Right atrium auricular region (tissue), 2 donors: ENCODE measurements at regions not wholly inside any gene's neighbourhood (a gene's known extent, or its start where the extent isn't known, plus 50 kb on each side); places are given as distances from the start of the nearest gene placed in this dataset.

Experiments
- DNase-seq: peaks from one replicate; pipeline ENCODE4 v3.0.0-alpha.2; 2019; ENCODE audit warnings: low spot score
- H3K27ac ChIP-seq, 2 donors: fragments of 200-600 bp; sonication (generic); 1 replicate in 1 of 2; 2 replicates in 1 of 2; pipeline ENCODE4 v1.5.1; 2016 to 2019
- H3K27me3 ChIP-seq, 2 donors: fragments of 200-600 bp; sonication (generic); one replicate each; pipeline versions ENCODE4 v1.5.1 to v1.6.0; 2017 to 2019
- H3K36me3 ChIP-seq: fragments of 200-600 bp; sonication (generic); one replicate; pipeline ENCODE4 v1.5.1; 2016
- H3K4me1 ChIP-seq, 2 donors: fragments of 200-600 bp; sonication (generic); one replicate each; pipeline versions ENCODE4 v1.5.1 to v1.6.0; 2017 to 2019
- H3K4me3 ChIP-seq, 2 donors: fragments of 200-600 bp; sonication (generic); 1 replicate in 1 of 2; 2 replicates in 1 of 2; pipeline ENCODE4 v1.5.1; 2017 to 2019; ENCODE audit warnings: mild to moderate bottlenecking in 1 of 2, moderate library complexity in 1 of 2
- H3K9me3 ChIP-seq, 2 donors: fragments of 200-600 bp; sonication (generic); one replicate each; pipeline ENCODE4 v1.5.1; 2019
- TF ChIP-seq, protein P1 (sequence below), 2 donors: fragments of 200-600 bp; sonication (generic); IDR thresholded peaks; one replicate each; pipeline ENCODE4 v1.5.1; 2019; ENCODE audit warnings: antibody characterized with exemption in 2 of 2

DNA sequence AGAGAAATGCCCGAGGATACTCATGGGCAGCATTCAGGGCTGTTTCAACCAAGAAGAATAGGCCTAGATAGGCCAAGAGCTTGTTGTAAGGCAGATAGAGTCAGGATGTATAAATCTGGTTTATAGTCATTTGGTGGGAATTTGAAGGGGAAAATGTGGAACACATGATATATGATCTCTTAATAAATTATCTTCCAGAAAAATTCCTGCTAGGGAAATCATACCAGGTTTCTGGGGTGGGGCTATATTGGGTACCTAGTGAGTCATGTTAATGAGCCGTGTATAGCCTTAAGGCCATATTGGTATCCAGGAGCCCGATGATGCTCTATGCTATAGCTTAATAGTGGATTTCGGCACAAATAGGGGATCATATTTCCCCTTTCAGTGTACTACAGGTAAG is 51.5 kb upstream of the HTR2A start:
- no peaks in the 10 kb centered on the region for H3K4me1 ChIP-seq
- no peak overlapping the region for H3K27ac ChIP-seq
- no peaks in the 10 kb centered on the region for H3K36me3 ChIP-seq
- DNase-seq, result no peak
- TF ChIP-seq, protein P1, sequence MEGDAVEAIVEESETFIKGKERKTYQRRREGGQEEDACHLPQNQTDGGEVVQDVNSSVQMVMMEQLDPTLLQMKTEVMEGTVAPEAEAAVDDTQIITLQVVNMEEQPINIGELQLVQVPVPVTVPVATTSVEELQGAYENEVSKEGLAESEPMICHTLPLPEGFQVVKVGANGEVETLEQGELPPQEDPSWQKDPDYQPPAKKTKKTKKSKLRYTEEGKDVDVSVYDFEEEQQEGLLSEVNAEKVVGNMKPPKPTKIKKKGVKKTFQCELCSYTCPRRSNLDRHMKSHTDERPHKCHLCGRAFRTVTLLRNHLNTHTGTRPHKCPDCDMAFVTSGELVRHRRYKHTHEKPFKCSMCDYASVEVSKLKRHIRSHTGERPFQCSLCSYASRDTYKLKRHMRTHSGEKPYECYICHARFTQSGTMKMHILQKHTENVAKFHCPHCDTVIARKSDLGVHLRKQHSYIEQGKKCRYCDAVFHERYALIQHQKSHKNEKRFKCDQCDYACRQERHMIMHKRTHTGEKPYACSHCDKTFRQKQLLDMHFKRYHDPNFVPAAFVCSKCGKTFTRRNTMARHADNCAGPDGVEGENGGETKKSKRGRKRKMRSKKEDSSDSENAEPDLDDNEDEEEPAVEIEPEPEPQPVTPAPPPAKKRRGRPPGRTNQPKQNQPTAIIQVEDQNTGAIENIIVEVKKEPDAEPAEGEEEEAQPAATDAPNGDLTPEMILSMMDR (IDR thresholded peaks at IDR 0.05), result no peak
- no peak overlapping the region for H3K4me3 ChIP-seq
- no peaks in the 10 kb centered on the region for H3K27me3 ChIP-seq
- H3K9me3 ChIP-seq, result no peaks in the 10 kb centered on the region

DNA sequence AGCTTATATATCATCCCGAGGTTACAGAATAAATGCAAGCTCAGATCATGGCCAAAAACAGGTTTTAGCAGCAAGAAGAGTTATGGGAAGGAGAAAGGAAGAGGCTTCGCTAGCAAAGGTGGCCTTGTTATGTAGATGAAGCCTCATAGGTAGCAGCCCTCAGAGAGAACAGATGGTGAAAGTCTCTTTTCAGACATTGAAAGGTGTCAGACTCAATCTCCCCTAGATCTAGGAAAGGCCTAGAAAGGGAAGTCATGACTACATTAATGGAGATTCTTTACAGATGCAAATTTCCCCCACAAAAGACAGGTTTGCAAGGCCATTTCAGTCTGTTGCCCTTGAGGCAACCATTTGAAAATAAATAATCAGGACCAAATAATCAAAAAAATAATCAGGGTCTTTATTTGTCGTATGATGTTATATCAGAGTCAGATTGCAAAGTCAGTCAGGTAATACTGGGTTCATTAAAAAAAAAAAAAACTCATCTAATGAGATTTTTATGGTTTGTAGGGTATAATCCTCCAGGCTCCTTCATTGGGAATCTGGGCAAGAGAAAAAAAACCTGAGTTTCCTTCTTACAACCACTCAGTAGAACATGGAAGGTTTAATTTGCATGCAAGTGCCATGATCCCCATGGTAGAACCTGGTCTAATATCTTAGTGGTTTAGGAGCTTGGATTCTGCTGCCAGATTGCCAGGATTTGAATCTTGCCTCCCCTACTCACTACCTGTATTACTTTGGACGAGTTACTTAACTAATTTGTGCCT is 50.8 kb upstream of the HTR2A start:
- no peaks in the 10 kb centered on the region for H3K4me1 ChIP-seq
- TF ChIP-seq, protein P1 (IDR thresholded peaks at IDR 0.05), result no peak
- no peaks in the 10 kb centered on the region for H3K9me3 ChIP-seq
- H3K27ac ChIP-seq, result no peak overlapping the region
- no peak overlapping the region for H3K4me3 ChIP-seq
- H3K36me3 ChIP-seq, result no peaks in the 10 kb centered on the region
- H3K27me3 ChIP-seq, result no peaks in the 10 kb centered on the region
- no peak for DNase-seq
